ENCODE measurements at regions not wholly inside any gene's neighbourhood (a gene's known extent, or its start where the extent isn't known, plus 50 kb on each side); places are given as distances from the start of the nearest gene placed in this dataset.

- Mint-ChIP-seq H3K27me3 (ENCODE audit: low read depth) (peaks cover 19% of the 10 kb centered on the region), H3K9me3 (ENCODE audit: insufficient read depth) (no peaks in the 10 kb centered on the region), H3K27ac (no peak overlapping the region), H3K4me3 (no peak overlapping the region), H3K36me3 (ENCODE audit: low read depth) (no peaks in the 10 kb centered on the region), H3K4me1 (ENCODE audit: low read depth) (no peaks in the 10 kb centered on the region)
- CTCF ChIA-PET, result no interaction called here
- no peak for ATAC-seq
- POLR2A ChIA-PET, result no interaction called here
- no peak for DNase-seq
Observed at GRCh38 chr5:77926337-77926736, 150.2 kb upstream of the TBCA start.

- no peaks in the 10 kb centered on the region for H3K4me1 Mint-ChIP-seq (ENCODE audit: low read depth)
- peaks cover 19% of the 10 kb centered on the region for H3K27me3 Mint-ChIP-seq (ENCODE audit: low read depth)
- ChIA-PET CTCF (no interaction called here), POLR2A (no interaction called here)
- H3K9me3 Mint-ChIP-seq (ENCODE audit: insufficient read depth), result no peaks in the 10 kb centered on the region
- no peak overlapping the region for H3K27ac Mint-ChIP-seq
- no peak overlapping the region for H3K4me3 Mint-ChIP-seq
- H3K36me3 Mint-ChIP-seq (ENCODE audit: low read depth), result no peaks in the 10 kb centered on the region
- DNase-seq, result no peak
- ATAC-seq, result no peak
Observed at GRCh38 chr5:77925503-77925902, 149.4 kb upstream of the TBCA start.

DNA sequence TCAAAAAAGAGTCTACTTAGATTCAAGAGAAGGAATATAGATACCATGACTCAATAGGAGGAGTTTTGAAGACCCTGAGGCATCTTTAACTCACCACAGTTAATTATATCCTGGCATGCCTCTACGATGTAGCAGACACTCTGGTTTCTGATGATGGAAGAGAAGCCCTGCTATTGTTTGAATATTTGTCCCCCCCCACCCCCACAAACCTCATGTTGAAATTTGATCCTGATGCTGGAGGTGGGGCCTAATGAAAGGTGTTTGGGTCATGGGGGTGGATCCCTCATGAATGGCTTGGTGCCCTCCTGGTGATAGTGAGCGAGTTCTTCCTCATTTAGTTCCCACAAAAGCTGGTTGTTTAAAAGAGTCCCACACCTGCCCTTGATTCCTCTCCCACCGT lies 147.9 kb upstream of the TBCA start:
- DNase-seq (no peak), ATAC-seq (no peak)
- Mint-ChIP-seq H3K36me3 (ENCODE audit: low read depth) (no peaks in the 10 kb centered on the region), H3K9me3 (ENCODE audit: insufficient read depth) (no peaks in the 10 kb centered on the region), H3K27ac (no peak overlapping the region), H3K4me1 (ENCODE audit: low read depth) (no peaks in the 10 kb centered on the region), H3K27me3 (ENCODE audit: low read depth) (peaks cover 19% of the 10 kb centered on the region), H3K4me3 (no peak overlapping the region)
- POLR2A ChIA-PET, result no interaction called here
- CTCF ChIA-PET, result no interaction called here

- no peak overlapping the region for H3K4me3 Mint-ChIP-seq
- peaks cover 17% of the 10 kb centered on the region for H3K27me3 Mint-ChIP-seq (ENCODE audit: low read depth)
- no peak for ATAC-seq
Observed at GRCh38 chr5:77923666-77924065, 147.5 kb upstream of the TBCA start.

GRCh38 chr5:77921094-77921768 lies 145.1 kb upstream of the TBCA start:
- Mint-ChIP-seq H3K36me3 (ENCODE audit: low read depth) (no peaks in the 10 kb centered on the region), H3K4me1 (ENCODE audit: low read depth) (no peaks in the 10 kb centered on the region), H3K27me3 (ENCODE audit: low read depth) (peaks cover 8% of the 10 kb centered on the region), H3K27ac (no peak overlapping the region), H3K9me3 (ENCODE audit: insufficient read depth) (no peaks in the 10 kb centered on the region), H3K4me3 (no peak overlapping the region)
- DNase-seq (no peak), ATAC-seq (no peak)
- CTCF ChIA-PET, result no interaction called here
- POLR2A ChIA-PET, result no interaction called here

More at GRCh38 chr5:77923666-77924065, 147.5 kb upstream of the TBCA start:
- ChIA-PET POLR2A (no interaction called here), CTCF (no interaction called here)
- Mint-ChIP-seq H3K4me1 (ENCODE audit: low read depth) (no peaks in the 10 kb centered on the region), H3K27ac (no peak overlapping the region), H3K36me3 (ENCODE audit: low read depth) (no peaks in the 10 kb centered on the region), H3K9me3 (ENCODE audit: insufficient read depth) (no peaks in the 10 kb centered on the region)
- DNase-seq, result no peak

DNA sequence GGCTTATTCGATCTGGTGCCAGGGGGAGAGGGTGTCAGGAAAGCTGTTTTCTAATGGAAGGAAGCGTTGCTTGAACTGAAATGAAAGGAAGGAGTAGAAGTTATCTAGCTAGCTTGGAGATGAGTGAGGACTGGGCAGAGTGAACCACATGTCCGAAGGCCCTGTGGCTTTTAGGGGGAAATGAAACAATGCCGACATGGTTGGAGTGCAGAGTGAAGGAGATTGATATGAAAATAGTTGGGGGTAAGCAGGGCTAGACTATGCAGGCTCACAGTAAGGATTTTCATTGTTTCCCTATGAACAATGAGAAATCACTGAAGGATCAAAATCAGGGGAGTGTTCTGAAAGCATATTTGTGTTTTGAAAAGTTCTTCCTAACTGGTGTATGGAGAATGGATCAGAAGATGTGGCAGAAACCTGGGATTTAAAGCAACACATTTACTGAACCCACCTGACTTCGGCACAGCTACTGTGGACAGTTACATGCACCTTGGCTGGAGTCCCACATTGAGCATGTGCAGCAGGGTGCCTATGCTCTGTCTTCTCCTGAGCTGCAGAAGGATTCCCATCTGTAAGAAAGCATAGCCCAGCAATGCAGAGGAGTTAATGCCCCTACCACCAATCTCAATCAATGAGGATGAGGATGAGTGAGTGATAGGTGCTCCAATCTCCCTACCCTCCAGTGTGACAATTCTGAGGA lies 144.4 kb upstream of the TBCA start:
- ATAC-seq (no peak), DNase-seq (no peak)
- Mint-ChIP-seq H3K4me3 (no peak overlapping the region), H3K36me3 (ENCODE audit: low read depth) (no peaks in the 10 kb centered on the region), H3K27ac (no peak overlapping the region), H3K9me3 (ENCODE audit: insufficient read depth) (no peaks in the 10 kb centered on the region), H3K27me3 (ENCODE audit: low read depth) (peaks cover 6% of the 10 kb centered on the region), H3K4me1 (ENCODE audit: low read depth) (no peaks in the 10 kb centered on the region)
- CTCF ChIA-PET, result no interaction called here
- POLR2A ChIA-PET, result no interaction called here

- H3K27ac Mint-ChIP-seq, result no peak overlapping the region
- DNase-seq (no peak), ATAC-seq (no peak)
- H3K36me3 Mint-ChIP-seq (ENCODE audit: low read depth), result no peaks in the 10 kb centered on the region
- peaks cover 17% of the 10 kb centered on the region for H3K27me3 Mint-ChIP-seq (ENCODE audit: low read depth)
- no peaks in the 10 kb centered on the region for H3K4me1 Mint-ChIP-seq (ENCODE audit: low read depth)
- POLR2A ChIA-PET, result no interaction called here
- no peak overlapping the region for H3K4me3 Mint-ChIP-seq
- CTCF ChIA-PET, result no interaction called here
- no peaks in the 10 kb centered on the region for H3K9me3 Mint-ChIP-seq (ENCODE audit: insufficient read depth)
Observed at GRCh38 chr5:77915346-77915745, 139.2 kb upstream of the TBCA start.

GRCh38 chr5:77912721-77913120 lies 136.6 kb upstream of the TBCA start:
- ATAC-seq, result no peak
- Mint-ChIP-seq H3K4me1 (ENCODE audit: low read depth) (no peaks in the 10 kb centered on the region), H3K4me3 (no peak overlapping the region), H3K27ac (no peak overlapping the region), H3K9me3 (ENCODE audit: insufficient read depth) (no peaks in the 10 kb centered on the region), H3K27me3 (ENCODE audit: low read depth) (peaks cover 26% of the 10 kb centered on the region), H3K36me3 (ENCODE audit: low read depth) (no peaks in the 10 kb centered on the region)
- CTCF ChIA-PET, result no interaction called here
- POLR2A ChIA-PET, result no interaction called here
- no peak for DNase-seq

DNA sequence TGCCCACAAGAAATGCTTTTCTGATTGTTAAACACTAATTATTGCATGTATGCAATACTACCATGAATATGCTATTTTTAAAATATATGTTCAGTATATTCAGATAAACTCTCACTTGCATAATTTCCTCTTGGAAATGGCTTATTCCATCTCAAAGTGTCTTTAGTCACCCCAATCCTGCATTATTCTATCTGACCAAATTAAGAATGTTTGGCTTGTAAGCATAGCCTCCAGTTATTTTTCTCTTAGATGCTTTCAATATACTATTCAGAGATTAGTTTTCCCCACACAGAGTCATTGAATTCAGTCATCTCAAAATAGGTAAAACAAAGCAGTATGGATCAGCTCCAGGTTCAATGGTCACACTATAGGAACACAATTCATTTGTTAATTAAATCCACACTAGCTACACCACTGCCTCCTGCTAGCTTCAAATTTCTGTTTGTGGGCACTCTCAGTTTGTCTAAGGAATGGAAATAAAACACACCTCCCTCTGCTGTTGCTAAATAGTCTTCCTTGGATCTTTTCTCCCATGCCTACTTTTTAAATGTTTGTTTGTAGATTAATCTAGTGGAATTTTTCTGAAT lies 134.6 kb upstream of the TBCA start:
- Mint-ChIP-seq H3K4me3 (no peak overlapping the region), H3K27me3 (ENCODE audit: low read depth) (peaks cover 29% of the 10 kb centered on the region), H3K36me3 (ENCODE audit: low read depth) (no peaks in the 10 kb centered on the region), H3K9me3 (ENCODE audit: insufficient read depth) (no peaks in the 10 kb centered on the region), H3K4me1 (ENCODE audit: low read depth) (no peaks in the 10 kb centered on the region), H3K27ac (no peak overlapping the region)
- CTCF ChIA-PET, result no interaction called here
- no peak for DNase-seq
- no peak for ATAC-seq
- POLR2A ChIA-PET, result no interaction called here

GRCh38 chr5:77909237-77909636 lies 133.1 kb upstream of the TBCA start:
- Mint-ChIP-seq H3K27ac (no peak overlapping the region), H3K4me1 (ENCODE audit: low read depth) (no peaks in the 10 kb centered on the region), H3K27me3 (ENCODE audit: low read depth) (peaks cover 31% of the 10 kb centered on the region), H3K36me3 (ENCODE audit: low read depth) (no peaks in the 10 kb centered on the region), H3K4me3 (no peak overlapping the region), H3K9me3 (ENCODE audit: insufficient read depth) (no peaks in the 10 kb centered on the region)
- no peak for DNase-seq
- ChIA-PET POLR2A (no interaction called here), CTCF (no interaction called here)
- ATAC-seq, result no peak

- POLR2A ChIA-PET, result no interaction called here
- ATAC-seq (no peak), DNase-seq (no peak)
- Mint-ChIP-seq H3K27ac (no peak overlapping the region), H3K4me1 (ENCODE audit: low read depth) (no peaks in the 10 kb centered on the region), H3K36me3 (ENCODE audit: low read depth) (no peaks in the 10 kb centered on the region), H3K4me3 (no peak overlapping the region), H3K27me3 (ENCODE audit: low read depth) (peaks cover 30% of the 10 kb centered on the region), H3K9me3 (ENCODE audit: insufficient read depth) (no peaks in the 10 kb centered on the region)
- CTCF ChIA-PET, result no interaction called here
Observed at GRCh38 chr5:77908787-77909186, 132.6 kb upstream of the TBCA start.

DNA sequence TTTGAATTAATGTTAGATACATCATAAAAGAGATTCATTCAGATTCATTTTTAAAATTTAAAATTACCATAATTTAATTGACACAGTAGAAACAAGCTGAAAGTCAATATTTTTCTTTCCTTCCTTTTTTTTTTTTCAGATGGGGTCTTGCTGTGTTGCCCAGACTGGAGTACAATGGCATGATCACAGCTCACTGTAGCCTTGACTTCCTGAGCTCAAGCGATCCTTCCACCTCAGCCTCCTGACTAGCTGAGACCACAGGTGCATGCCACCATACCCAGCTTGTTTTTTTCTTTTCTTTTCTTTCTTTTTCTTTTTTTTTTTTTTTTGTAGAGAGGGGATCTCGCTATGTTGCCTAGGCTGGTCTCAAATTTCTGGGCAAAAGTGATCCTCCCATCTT lies 131.6 kb upstream of the TBCA start:
- Mint-ChIP-seq H3K4me3 (no peak overlapping the region), H3K9me3 (ENCODE audit: insufficient read depth) (no peaks in the 10 kb centered on the region), H3K36me3 (ENCODE audit: low read depth) (no peaks in the 10 kb centered on the region), H3K27ac (no peak overlapping the region), H3K4me1 (ENCODE audit: low read depth) (no peaks in the 10 kb centered on the region), H3K27me3 (ENCODE audit: low read depth) (peaks cover 27% of the 10 kb centered on the region)
- no peak for ATAC-seq
- ChIA-PET POLR2A (no interaction called here), CTCF (no interaction called here)
- no peak for DNase-seq

GRCh38 chr5:77906806-77907205 lies 130.7 kb upstream of the TBCA start:
- Mint-ChIP-seq H3K27ac (no peak overlapping the region), H3K9me3 (ENCODE audit: insufficient read depth) (no peaks in the 10 kb centered on the region), H3K36me3 (ENCODE audit: low read depth) (no peaks in the 10 kb centered on the region), H3K4me3 (no peak overlapping the region), H3K4me1 (ENCODE audit: low read depth) (no peaks in the 10 kb centered on the region), H3K27me3 (ENCODE audit: low read depth) (peaks cover 21% of the 10 kb centered on the region)
- DNase-seq (no peak), ATAC-seq (no peak)
- ChIA-PET CTCF (no interaction called here), POLR2A (no interaction called here)
